CD4-positive, alpha-beta T cell (primary cell): ENCODE measurements at regions not wholly inside any gene's neighbourhood (a gene's known extent, or its start where the extent isn't known, plus 50 kb on each side); places are given as distances from the start of the nearest gene placed in this dataset.

Experiments used
- ATAC-seq: fragments of 200-7000 bp; cut with Tn5 transposase; one replicate; pipeline ENCODE4 v1.10.0; 2022; ENCODE audit warnings: mild to moderate bottlenecking; ENCODE audit not compliant: poor library complexity
- CTCF ChIA-PET: fragments of 350-600 bp; sonication (Branson Sonifier 250); formaldehyde crosslinking; loops from one replicate; lab custom pipeline; 2021; ENCODE audit warnings: antibody characterized with exemption, inconsistent platforms; lab: Charles Lee
- POLR2A ChIA-PET: fragments of 350-600 bp; sonication (Branson Sonifier 250); formaldehyde crosslinking; loops from one replicate; lab custom pipeline; 2021; ENCODE audit warnings: antibody characterized with exemption, inconsistent platforms; lab: Charles Lee
- DNase-seq, 14 experiments: peaks; one replicate each; pipeline ENCODE4 v3.0.0-alpha.2; 2013 to 2020; ENCODE audit warnings: mixed read lengths in 2 of 14
- H3K27ac ChIP-seq, 2 donors: one replicate each; pipeline versions ENCODE4 v1.5.1 to v1.7.0; 2013; ENCODE audit warnings: low read length in 2 of 2, low read depth in 1 of 2, mild to moderate bottlenecking in 1 of 2
- H3K27me3 ChIP-seq, 2 experiments: 1 replicate in 1 of 2; 2 replicates in 1 of 2; pipeline versions ENCODE4 v1.6.1 to v1.7.0; 2013; ENCODE audit warnings: low read length in 2 of 2, control low read depth in 1 of 2, mild to moderate bottlenecking in 1 of 2, moderate library complexity in 1 of 2; ENCODE audit not compliant: insufficient read depth in 2 of 2, control insufficient read depth in 1 of 2
- H3K36me3 ChIP-seq: one replicate; pipeline ENCODE4 v1.6.1; 2013; ENCODE audit warnings: low read length, control low read depth; ENCODE audit not compliant: insufficient read depth
- H3K4me1 ChIP-seq: one replicate; pipeline ENCODE4 v1.6.1; 2013; ENCODE audit warnings: low read length, control low read depth; ENCODE audit not compliant: insufficient read depth
- H3K4me3 ChIP-seq: one replicate; pipeline ENCODE4 v1.5.1; 2013; ENCODE audit warnings: mild to moderate bottlenecking, low read length, moderate library complexity
- H3K9me3 ChIP-seq, 2 experiments: 1 replicate in 1 of 2; 2 replicates in 1 of 2; pipeline versions ENCODE4 v1.6.1 to v1.7.0; 2013; ENCODE audit warnings: low read length in 2 of 2, mild to moderate bottlenecking in 2 of 2, control low read depth in 1 of 2, moderate library complexity in 1 of 2; ENCODE audit not compliant: control insufficient read depth in 1 of 2, insufficient read depth in 1 of 2
- H3K27ac Mint-ChIP-seq: one replicate; pipeline ENCODE4 v1.8.0; 2020; ENCODE audit warnings: mixed read lengths
- H3K27me3 Mint-ChIP-seq: one replicate; pipeline ENCODE4 v1.8.0; 2021; ENCODE audit warnings: mixed read lengths
- H3K36me3 Mint-ChIP-seq: one replicate; pipeline ENCODE4 v1.8.0; 2021; ENCODE audit warnings: low read depth, mixed read lengths
- H3K4me1 Mint-ChIP-seq: one replicate; pipeline ENCODE4 v1.8.0; 2021; ENCODE audit warnings: low read depth, mixed read lengths
- H3K4me3 Mint-ChIP-seq: one replicate; pipeline ENCODE4 v1.8.0; 2020; ENCODE audit warnings: mild to moderate bottlenecking, mixed read lengths
- H3K9me3 Mint-ChIP-seq: one replicate; pipeline ENCODE4 v1.8.0; 2020; ENCODE audit warnings: mixed read lengths
- CTCF ChIP-seq: fragments of 200-600 bp; IDR thresholded peaks from one replicate; pipeline ENCODE4 v1.8.0; 2022; ENCODE audit warnings: antibody characterized with exemption, mild to moderate bottlenecking
- intact Hi-C, 2 experiments: fragments of 100-400 bp; cut with DNase I in 1 of 2; cut with micrococcal nuclease in 1 of 2; formaldehyde crosslinking; loops; one replicate each; pipeline versions ENCODE4 v1.15.1 to v1.9.0; 2023 to 2025; cut with DNase I, micrococcal nuclease

- no peak for ATAC-seq
- ChIA-PET CTCF (no interaction called here), POLR2A (no interaction called here)
- no peak overlapping the region for H3K27ac ChIP-seq
- Mint-ChIP-seq H3K9me3 (peaks cover 5% of the 10 kb centered on the region), H3K27ac (no peak overlapping the region), H3K4me3 (no peak overlapping the region), H3K27me3 (peaks cover 26% of the 10 kb centered on the region), H3K4me1 (no peaks in the 10 kb centered on the region), H3K36me3 (no peaks in the 10 kb centered on the region)
- TF ChIP-seq CTCF, result no peak
- H3K9me3 ChIP-seq, result peaks cover 0 to 5% of the 10 kb centered on the region in 2 experiments
- intact Hi-C loops, result no loop called here
- H3K36me3 ChIP-seq, result no peaks in the 10 kb centered on the region
- H3K27me3 ChIP-seq, result peaks cover 0 to 8% of the 10 kb centered on the region in 2 experiments
- H3K4me3 ChIP-seq, result no peak overlapping the region
- no peaks in the 10 kb centered on the region for H3K4me1 ChIP-seq
- DNase-seq, result no peak
These were observed 283.6 kb downstream of the DYSF start for GRCh38 chr2:71736986-71737385.

GRCh38 chr2:71736091-71736861 is 282.9 kb downstream of the DYSF start:
- Histone ChIP-seq H3K4me1 (no peaks in the 10 kb centered on the region), H3K4me3 (no peak overlapping the region), H3K36me3 (no peaks in the 10 kb centered on the region), H3K27ac (no peak overlapping the region), H3K9me3 (peaks cover 0 to 6% of the 10 kb centered on the region in 2 experiments), H3K27me3 (peaks cover 0 to 8% of the 10 kb centered on the region in 2 experiments)
- no peaks in the 10 kb centered on the region for H3K4me1 Mint-ChIP-seq
- peaks cover 24% of the 10 kb centered on the region for H3K27me3 Mint-ChIP-seq
- H3K9me3 Mint-ChIP-seq, result peaks cover 5% of the 10 kb centered on the region
- no peak for DNase-seq
- no peak for TF ChIP-seq CTCF
- no peaks in the 10 kb centered on the region for H3K36me3 Mint-ChIP-seq
- ChIA-PET CTCF (no interaction called here), POLR2A (no interaction called here)
- H3K27ac Mint-ChIP-seq, result no peak overlapping the region
- intact Hi-C loops, result no loop called here
- ATAC-seq, result no peak
- H3K4me3 Mint-ChIP-seq, result no peak overlapping the region
